Stomach (tissue), 4 donors: ENCODE measurements at regions not wholly inside any gene's neighbourhood (a gene's known extent, or its start where the extent isn't known, plus 50 kb on each side); places are given as distances from the start of the nearest gene placed in this dataset.

Source experiments
- CTCF ChIP-seq, 7 experiments: fragments of 450-650 bp in 4 of 7; fragments of 200-600 bp in 3 of 7; sonication (generic) in 3 of 7; IDR thresholded peaks; one replicate each; pipeline ENCODE4 v1.5.1; 2016 to 2019; ENCODE audit warnings: antibody characterized with exemption in 7 of 7, control low read depth in 2 of 7, mild to moderate bottlenecking in 1 of 7
- POLR2A ChIP-seq, 4 donors: fragments of 450-650 bp; IDR thresholded peaks; one replicate each; pipeline ENCODE4 v1.6.1; 2016; ENCODE audit warnings: antibody characterized with exemption in 4 of 4, control low read depth in 2 of 4, mild to moderate bottlenecking in 1 of 4, moderate library complexity in 1 of 4

DNA sequence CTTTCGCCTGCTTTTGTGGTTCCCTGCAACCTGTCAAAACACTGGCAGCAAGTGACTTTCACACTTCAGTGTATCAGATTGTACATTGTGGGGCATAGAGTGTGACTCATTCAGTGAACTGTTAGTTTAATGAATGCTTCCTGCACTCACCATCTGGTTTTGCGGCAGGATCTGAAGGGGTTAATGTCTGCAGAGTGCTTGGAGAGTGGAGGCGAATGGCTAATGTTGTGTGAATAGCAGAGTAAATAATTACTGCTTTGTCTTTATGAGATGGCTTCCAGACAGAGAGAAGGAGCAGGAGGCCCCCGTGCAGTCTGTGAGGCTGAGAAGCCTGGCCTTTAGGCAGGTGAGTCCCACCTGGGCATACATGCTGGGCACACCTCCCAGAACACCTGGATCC is 454.3 kb upstream of the KIRREL3 start:
- TF ChIP-seq POLR2A (IDR thresholded peaks at IDR 0.05) (no peak), CTCF (IDR thresholded peaks at IDR 0.05) (no peak)
